ENCODE measurements at regions not wholly inside any gene's neighbourhood (a gene's known extent, or its start where the extent isn't known, plus 50 kb on each side); places are given as distances from the start of the nearest gene placed in this dataset.

GRCh38 chr7:68733219-68734153 lies 864.8 kb upstream of the AUTS2 start:
- no peak overlapping the region for H3K4me3 ChIP-seq (ENCODE audit: low read length)
- no peak for TF ChIP-seq ZNF274 (IDR thresholded peaks at IDR 0.05; ENCODE audit: low read depth, low read length)

- TF ChIP-seq ZNF274 (IDR thresholded peaks at IDR 0.05; ENCODE audit: low read depth, low read length): no peak
- H3K4me3 ChIP-seq (ENCODE audit: low read length): no peak overlapping the region
Measured at GRCh38 chr7:68734431-68734830, 863.8 kb upstream of the AUTS2 start.

GRCh38 chr7:68739306-68739705 lies 859.0 kb upstream of the AUTS2 start:
- no peak for TF ChIP-seq ZNF274 (IDR thresholded peaks at IDR 0.05; ENCODE audit: low read depth, low read length)
- no peak overlapping the region for H3K4me3 ChIP-seq (ENCODE audit: low read length)

GRCh38 chr7:68744036-68744435 lies 854.2 kb upstream of the AUTS2 start:
- TF ChIP-seq ZNF274 (IDR thresholded peaks at IDR 0.05; ENCODE audit: low read depth, low read length): no peak
- no peak overlapping the region for H3K4me3 ChIP-seq (ENCODE audit: low read length)

- H3K4me3 ChIP-seq (ENCODE audit: low read length): no peak overlapping the region
- no peak for TF ChIP-seq ZNF274 (IDR thresholded peaks at IDR 0.05; ENCODE audit: low read depth, low read length)
Measured at GRCh38 chr7:68748934-68749900, 849.1 kb upstream of the AUTS2 start.

- H3K4me3 ChIP-seq (ENCODE audit: low read length): no peak overlapping the region
- no peak for TF ChIP-seq ZNF274 (IDR thresholded peaks at IDR 0.05; ENCODE audit: low read depth, low read length)
Measured at GRCh38 chr7:68752485-68753178, 845.6 kb upstream of the AUTS2 start.

- H3K4me3 ChIP-seq (ENCODE audit: low read length): no peak overlapping the region
- no peak for TF ChIP-seq ZNF274 (IDR thresholded peaks at IDR 0.05; ENCODE audit: low read depth, low read length)
Measured at GRCh38 chr7:68754414-68754813, 843.9 kb upstream of the AUTS2 start.

- TF ChIP-seq ZNF274 (IDR thresholded peaks at IDR 0.05; ENCODE audit: low read depth, low read length): no peak
- no peak overlapping the region for H3K4me3 ChIP-seq (ENCODE audit: low read length)
Measured at GRCh38 chr7:68756986-68757495, 841.2 kb upstream of the AUTS2 start.

GRCh38 chr7:68760556-68760955 lies 837.7 kb upstream of the AUTS2 start:
- no peak overlapping the region for H3K4me3 ChIP-seq (ENCODE audit: low read length)
- TF ChIP-seq ZNF274 (IDR thresholded peaks at IDR 0.05; ENCODE audit: low read depth, low read length): no peak

GRCh38 chr7:68767462-68767861 lies 830.8 kb upstream of the AUTS2 start:
- no peak overlapping the region for H3K4me3 ChIP-seq (ENCODE audit: low read length)
- no peak for TF ChIP-seq ZNF274 (IDR thresholded peaks at IDR 0.05; ENCODE audit: low read depth, low read length)

- TF ChIP-seq ZNF274 (IDR thresholded peaks at IDR 0.05; ENCODE audit: low read depth, low read length): no peak
- no peak overlapping the region for H3K4me3 ChIP-seq (ENCODE audit: low read length)
Measured at GRCh38 chr7:68770649-68771048, 827.6 kb upstream of the AUTS2 start.

GRCh38 chr7:68776326-68776725 lies 821.9 kb upstream of the AUTS2 start:
- no peak overlapping the region for H3K4me3 ChIP-seq (ENCODE audit: low read length)
- no peak for TF ChIP-seq ZNF274 (IDR thresholded peaks at IDR 0.05; ENCODE audit: low read depth, low read length)

- TF ChIP-seq ZNF274 (IDR thresholded peaks at IDR 0.05; ENCODE audit: low read depth, low read length): no peak
Measured at GRCh38 chr7:68783684-68784083, 814.6 kb upstream of the AUTS2 start.

GRCh38 chr7:68785036-68785435 lies 813.2 kb upstream of the AUTS2 start:
- TF ChIP-seq ZNF274 (IDR thresholded peaks at IDR 0.05; ENCODE audit: low read depth, low read length): no peak
- H3K4me3 ChIP-seq (ENCODE audit: low read length): no peak overlapping the region

More at GRCh38 chr7:68783684-68784083, 814.6 kb upstream of the AUTS2 start:
- H3K4me3 ChIP-seq (ENCODE audit: low read length): no peak overlapping the region

All from GM08714 (cell line).